DND-41 (cell line): ENCODE measurements at regions not wholly inside any gene's neighbourhood (a gene's known extent, or its start where the extent isn't known, plus 50 kb on each side); places are given as distances from the start of the nearest gene placed in this dataset.

Source experiments
- CTCF ChIP-seq: IDR thresholded peaks from 2 replicates; pipeline ENCODE4 v1.5.1; 2012; ENCODE audit warnings: borderline replicate concordance, low read length, moderate library complexity, mild to moderate bottlenecking; ENCODE audit not compliant: poor library complexity, severe bottlenecking; ENCODE audit errors: extremely low read depth
- EZH2 ChIP-seq: IDR thresholded peaks from 3 replicates; pipeline ENCODE4 v1.6.1; 2012; ENCODE audit warnings: borderline replicate concordance, low read depth, mild to moderate bottlenecking, moderate library complexity, low read length, inconsistent platforms; ENCODE audit not compliant: severe bottlenecking

DNA sequence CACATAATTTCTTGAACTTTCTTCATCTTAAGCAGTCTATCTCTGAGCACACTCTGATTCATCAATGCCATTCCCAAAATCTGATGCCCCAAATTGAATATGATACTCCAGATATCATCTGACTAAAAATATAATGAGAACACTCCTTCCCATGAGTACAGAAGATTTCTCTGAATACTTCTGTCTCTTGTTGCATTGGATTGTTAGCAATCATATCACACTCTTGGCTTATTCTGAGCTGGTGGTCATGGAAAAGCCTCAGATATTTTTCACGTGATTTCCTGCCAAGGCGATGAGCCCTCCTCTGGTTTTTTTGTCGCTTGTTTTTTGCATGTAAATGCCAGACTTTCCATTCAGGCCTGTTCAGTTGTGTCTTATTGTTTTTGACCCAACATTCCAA lies 87.2 kb downstream of the NOG start:
- TF ChIP-seq CTCF = no peak
- TF ChIP-seq EZH2 = no peak
